ENCODE measurements at regions not wholly inside any gene's neighbourhood (a gene's known extent, or its start where the extent isn't known, plus 50 kb on each side); places are given as distances from the start of the nearest gene placed in this dataset.
"Not testable (repeated sequence)": the region's sequence is repeated elsewhere in the genome, so short reads cannot be mapped to it uniquely, and the experiment has no call there.

- no peak for DNase-seq (ENCODE audit: low read depth in 2 of 2)
These were observed 251.7 kb upstream of the GNPDA2 start for GRCh38 chr4:44978020-44978419.

GRCh38 chr4:44965435-44966095 is 239.2 kb upstream of the GNPDA2 start:
- DNase-seq (ENCODE audit: low read depth in 2 of 2) = no peak

- DNase-seq (ENCODE audit: low read depth in 2 of 2) = not testable (repeated sequence)
These were observed 237.7 kb upstream of the GNPDA2 start for GRCh38 chr4:44964086-44964485.

GRCh38 chr4:44961001-44961755 is 234.8 kb upstream of the GNPDA2 start:
- DNase-seq (ENCODE audit: low read depth in 2 of 2) = no peak

GRCh38 chr4:44931720-44932119 is 205.4 kb upstream of the GNPDA2 start:
- DNase-seq (ENCODE audit: low read depth in 2 of 2) = no peak

- DNase-seq (ENCODE audit: low read depth in 2 of 2) = no peak
These were observed 202.4 kb upstream of the GNPDA2 start for GRCh38 chr4:44928785-44929184.

- no peak for DNase-seq (ENCODE audit: low read depth in 2 of 2)
These were observed 201.3 kb upstream of the GNPDA2 start for GRCh38 chr4:44927399-44928380.

- no peak for DNase-seq (ENCODE audit: low read depth in 2 of 2)
These were observed 190.1 kb upstream of the GNPDA2 start for GRCh38 chr4:44916411-44916810.

- no peak for DNase-seq (ENCODE audit: low read depth in 2 of 2)
These were observed 188.4 kb upstream of the GNPDA2 start for GRCh38 chr4:44914748-44915147.

GRCh38 chr4:44914223-44914622 is 187.9 kb upstream of the GNPDA2 start:
- no peak for DNase-seq (ENCODE audit: low read depth in 2 of 2)

- no peak for DNase-seq (ENCODE audit: low read depth in 2 of 2)
These were observed 186.6 kb upstream of the GNPDA2 start for GRCh38 chr4:44912980-44913379.

- DNase-seq (ENCODE audit: low read depth in 2 of 2) = no peak
These were observed 182.2 kb upstream of the GNPDA2 start for GRCh38 chr4:44908565-44908964.

GRCh38 chr4:44872246-44872645 is 145.9 kb upstream of the GNPDA2 start:
- DNase-seq (ENCODE audit: low read depth in 2 of 2) = no peak

- DNase-seq (ENCODE audit: low read depth in 2 of 2) = no peak
These were observed 144.8 kb upstream of the GNPDA2 start for GRCh38 chr4:44871133-44871532.

GRCh38 chr4:44869985-44870384 is 143.6 kb upstream of the GNPDA2 start:
- no peak for DNase-seq (ENCODE audit: low read depth in 2 of 2)

- DNase-seq (ENCODE audit: low read depth in 2 of 2) = no peak
These were observed 143.0 kb upstream of the GNPDA2 start for GRCh38 chr4:44869222-44869882.

GRCh38 chr4:44861756-44862155 is 135.4 kb upstream of the GNPDA2 start:
- no peak for DNase-seq (ENCODE audit: low read depth in 2 of 2)

GRCh38 chr4:44859477-44859876 is 133.1 kb upstream of the GNPDA2 start:
- no peak for DNase-seq (ENCODE audit: low read depth in 2 of 2)

GRCh38 chr4:44848466-44848865 is 122.1 kb upstream of the GNPDA2 start:
- DNase-seq (ENCODE audit: low read depth in 2 of 2) = no peak

GRCh38 chr4:44845993-44846392 is 119.6 kb upstream of the GNPDA2 start:
- DNase-seq (ENCODE audit: low read depth in 2 of 2) = no peak

- DNase-seq (ENCODE audit: low read depth in 2 of 2) = no peak
These were observed 119.0 kb upstream of the GNPDA2 start for GRCh38 chr4:44845309-44845708.

GRCh38 chr4:44842531-44842930 is 116.2 kb upstream of the GNPDA2 start:
- no peak for DNase-seq (ENCODE audit: low read depth in 2 of 2)
